Small intestine (tissue), 7 donors: ENCODE measurements at regions not wholly inside any gene's neighbourhood (a gene's known extent, or its start where the extent isn't known, plus 50 kb on each side); places are given as distances from the start of the nearest gene placed in this dataset.

ENCODE experiments used
- DNase-seq, 2 donors: peaks; one replicate each; pipeline versions ENCODE4 v3.0.0 to v3.0.0-alpha.2; 2013
- FAIRE-seq: peaks from 2 replicates; lab custom pipeline; 2012; peaks lifted over from hg19 to GRCh38; lab: Jason Lieb, UNC
- H3K27ac ChIP-seq, 3 donors: one replicate each; pipeline ENCODE4 v1.5.1; 2013; ENCODE audit warnings: low read length in 2 of 3, mild to moderate bottlenecking in 2 of 3, control low read depth in 1 of 3, inconsistent platforms in 1 of 3, low read depth in 1 of 3, moderate library complexity in 1 of 3
- H3K27me3 ChIP-seq, 3 donors: one replicate each; pipeline ENCODE4 v1.6.1; 2013; ENCODE audit warnings: low read length in 3 of 3, inconsistent platforms in 1 of 3; ENCODE audit not compliant: control insufficient read depth in 3 of 3, insufficient read depth in 3 of 3
- H3K36me3 ChIP-seq, 3 donors: one replicate each; pipeline ENCODE4 v1.6.1; 2013; ENCODE audit warnings: low read length in 3 of 3, inconsistent platforms in 1 of 3, low read depth in 1 of 3, mild to moderate bottlenecking in 1 of 3, moderate library complexity in 1 of 3; ENCODE audit not compliant: control insufficient read depth in 3 of 3, insufficient read depth in 2 of 3
- H3K4me1 ChIP-seq, 3 donors: one replicate each; pipeline ENCODE4 v1.6.1; 2013; ENCODE audit warnings: low read length in 2 of 3, inconsistent platforms in 1 of 3, low read depth in 1 of 3, mild to moderate bottlenecking in 1 of 3, moderate library complexity in 1 of 3; ENCODE audit not compliant: control insufficient read depth in 3 of 3, insufficient read depth in 2 of 3
- H3K4me3 ChIP-seq, 3 donors: one replicate each; pipeline ENCODE4 v1.5.1; 2013; ENCODE audit warnings: low read length in 3 of 3, control low read depth in 1 of 3, inconsistent platforms in 1 of 3, low read depth in 1 of 3, mild to moderate bottlenecking in 1 of 3, moderate library complexity in 1 of 3
- H3K9me3 ChIP-seq, 2 donors: one replicate each; pipeline ENCODE4 v1.6.1; 2013; ENCODE audit warnings: low read depth in 1 of 2, low read length in 1 of 2; ENCODE audit not compliant: control insufficient read depth in 2 of 2, insufficient read depth in 1 of 2
- WGBS, 3 donors: extraction: QIAGEN DNeasy Blood & Tissue Kit; methylation state at CpG; one replicate each; pipeline ENCODE4 v1.1.7; 2013; 5-methylcytosine and 5-hydroxymethylcytosine counted together
- donor health status: healthy with polysubstance abuse.
- donor health status: control.
- donor health status: control.
- donor health status: Bipolar disorder and iron deficiency.
- donor health status: healthy.

- no peak for DNase-seq
- no peaks in the 10 kb centered on the region for H3K9me3 ChIP-seq
- no peaks in the 10 kb centered on the region for H3K36me3 ChIP-seq
- no peak overlapping the region for H3K4me3 ChIP-seq
- no peak for FAIRE-seq
- no peaks in the 10 kb centered on the region for H3K27me3 ChIP-seq
- no peak overlapping the region for H3K27ac ChIP-seq
- no peaks in the 10 kb centered on the region for H3K4me1 ChIP-seq
- 79 to 84% (median 83%) methylated on average over 1 of the region's 1 CpG for WGBS, 3 donors
Observed at GRCh38 chr5:145118127-145118526, 717.0 kb downstream of the PRELID2 start.

GRCh38 chr5:145117285-145117684, 717.9 kb downstream of the PRELID2 start:
- FAIRE-seq = no peak
- no peaks in the 10 kb centered on the region for H3K9me3 ChIP-seq
- no peak for DNase-seq
- H3K4me1 ChIP-seq = no peaks in the 10 kb centered on the region
- no peak overlapping the region for H3K4me3 ChIP-seq
- H3K36me3 ChIP-seq = no peaks in the 10 kb centered on the region
- WGBS, 3 donors = 76 to 83% (median 82%) methylated on average over 4 of the region's 4 CpGs
- no peak overlapping the region for H3K27ac ChIP-seq
- H3K27me3 ChIP-seq = no peaks in the 10 kb centered on the region

GRCh38 chr5:145111420-145111819, 723.7 kb downstream of the PRELID2 start:
- H3K4me3 ChIP-seq = no peak overlapping the region
- DNase-seq (no peak), FAIRE-seq (no peak)
- 60 to 77% (median 66%) methylated on average over 3 of the region's 3 CpGs for WGBS, 3 donors
- no peaks in the 10 kb centered on the region for H3K36me3 ChIP-seq
- no peaks in the 10 kb centered on the region for H3K9me3 ChIP-seq
- no peaks in the 10 kb centered on the region for H3K4me1 ChIP-seq
- no peaks in the 10 kb centered on the region for H3K27me3 ChIP-seq
- H3K27ac ChIP-seq = no peak overlapping the region

GRCh38 chr5:145110834-145111233, 724.3 kb downstream of the PRELID2 start:
- H3K4me3 ChIP-seq = no peak overlapping the region
- no peaks in the 10 kb centered on the region for H3K9me3 ChIP-seq
- no peak overlapping the region for H3K27ac ChIP-seq
- FAIRE-seq = no peak
- DNase-seq = no peak
- H3K27me3 ChIP-seq = no peaks in the 10 kb centered on the region
- no peaks in the 10 kb centered on the region for H3K4me1 ChIP-seq
- no peaks in the 10 kb centered on the region for H3K36me3 ChIP-seq

- Histone ChIP-seq H3K27ac (no peak overlapping the region), H3K4me3 (no peak overlapping the region), H3K27me3 (no peaks in the 10 kb centered on the region), H3K4me1 (no peaks in the 10 kb centered on the region), H3K9me3 (no peaks in the 10 kb centered on the region), H3K36me3 (no peaks in the 10 kb centered on the region)
- 91 to 94% (median 92%) methylated on average over 5 of the region's 5 CpGs for WGBS, 3 donors
- no peak for FAIRE-seq
- DNase-seq = no peak
Observed at GRCh38 chr5:145110181-145110580, 725.0 kb downstream of the PRELID2 start.

- no peak for FAIRE-seq
- 89 to 99% (median 96%) methylated on average over 3 of the region's 3 CpGs for WGBS, 3 donors
- no peak overlapping the region for H3K27ac ChIP-seq
Observed at GRCh38 chr5:145105384-145105783, 729.8 kb downstream of the PRELID2 start.

GRCh38 chr5:145104106-145104505, 731.0 kb downstream of the PRELID2 start:
- DNase-seq (no peak), FAIRE-seq (no peak)
- Histone ChIP-seq H3K4me3 (no peak overlapping the region), H3K36me3 (no peaks in the 10 kb centered on the region), H3K4me1 (no peaks in the 10 kb centered on the region), H3K9me3 (no peaks in the 10 kb centered on the region), H3K27ac (no peak overlapping the region), H3K27me3 (no peaks in the 10 kb centered on the region)

More at GRCh38 chr5:145105384-145105783, 729.8 kb downstream of the PRELID2 start:
- Histone ChIP-seq H3K4me3 (no peak overlapping the region), H3K36me3 (no peaks in the 10 kb centered on the region), H3K27me3 (no peaks in the 10 kb centered on the region), H3K9me3 (no peaks in the 10 kb centered on the region), H3K4me1 (no peaks in the 10 kb centered on the region)
- no peak for DNase-seq

- Histone ChIP-seq H3K4me3 (no peak overlapping the region), H3K27me3 (no peaks in the 10 kb centered on the region), H3K4me1 (no peaks in the 10 kb centered on the region), H3K9me3 (no peaks in the 10 kb centered on the region), H3K27ac (no peak overlapping the region), H3K36me3 (no peaks in the 10 kb centered on the region)
- WGBS, 3 donors = 77 to 89% (median 86%) methylated on average over 3 of the region's 3 CpGs
- FAIRE-seq = no peak
- DNase-seq = peak in 1 of 2 donors; percentile 8
Observed at GRCh38 chr5:145101246-145101645, 733.9 kb downstream of the PRELID2 start.

- Histone ChIP-seq H3K9me3 (peaks cover 0 to 2% of the 10 kb centered on the region in 2 donors), H3K27ac (no peak overlapping the region), H3K4me1 (no peaks in the 10 kb centered on the region), H3K4me3 (no peak overlapping the region), H3K27me3 (peaks cover 0 to 2% (median 0%) of the 10 kb centered on the region in 3 donors), H3K36me3 (no peaks in the 10 kb centered on the region)
- DNase-seq (no peak), FAIRE-seq (no peak)
- 88 to 100% (median 94%) methylated on average over 1 of the region's 1 CpG for WGBS, 3 donors
Observed at GRCh38 chr5:145090115-145090514, 745.0 kb downstream of the PRELID2 start.
